ENCODE measurements at regions not wholly inside any gene's neighbourhood (a gene's known extent, or its start where the extent isn't known, plus 50 kb on each side); places are given as distances from the start of the nearest gene placed in this dataset.

- TF ChIP-seq POLR2A (IDR thresholded peaks at IDR 0.05) (no peak), CTCF (IDR thresholded peaks at IDR 0.05) (no peak)
These were observed 101.0 kb upstream of the TAS2R1 start for GRCh38 chr5:9731159-9731558.
